ENCODE measurements at regions not wholly inside any gene's neighbourhood (a gene's known extent, or its start where the extent isn't known, plus 50 kb on each side); places are given as distances from the start of the nearest gene placed in this dataset.
"Not testable (repeated sequence)": the region's sequence is repeated elsewhere in the genome, so short reads cannot be mapped to it uniquely, and the experiment has no call there.

GRCh38 chr18:11511434-11512095, 97.8 kb upstream of the SLC35G4 start:
- no peak for DNase-seq (ENCODE audit: low read depth)

- no peak for DNase-seq (ENCODE audit: low read depth)
These were observed 102.5 kb upstream of the SLC35G4 start for GRCh38 chr18:11506856-11507255.

- DNase-seq (ENCODE audit: low read depth), result no peak
These were observed 103.4 kb upstream of the SLC35G4 start for GRCh38 chr18:11505993-11506392.

- DNase-seq (ENCODE audit: low read depth), result no peak
These were observed 104.4 kb upstream of the SLC35G4 start for GRCh38 chr18:11504962-11505361.

- peak; percentile 27 for DNase-seq (ENCODE audit: low read depth)
These were observed 107.0 kb upstream of the SLC35G4 start for GRCh38 chr18:11502368-11502767.

GRCh38 chr18:11501352-11501751, 108.0 kb upstream of the SLC35G4 start:
- DNase-seq (ENCODE audit: low read depth), result no peak

GRCh38 chr18:11500153-11501122, 109.0 kb upstream of the SLC35G4 start:
- DNase-seq (ENCODE audit: low read depth), result peak; percentile 94

GRCh38 chr18:11498821-11499220, 110.6 kb upstream of the SLC35G4 start:
- DNase-seq (ENCODE audit: low read depth), result no peak

GRCh38 chr18:11497585-11497984, 111.8 kb upstream of the SLC35G4 start:
- DNase-seq (ENCODE audit: low read depth), result peak; percentile 52

GRCh38 chr18:11496526-11497172, 112.7 kb upstream of the SLC35G4 start:
- DNase-seq (ENCODE audit: low read depth), result no peak

- DNase-seq (ENCODE audit: low read depth), result no peak
These were observed 114.0 kb upstream of the SLC35G4 start for GRCh38 chr18:11495441-11495840.

- no peak for DNase-seq (ENCODE audit: low read depth)
These were observed 115.3 kb upstream of the SLC35G4 start for GRCh38 chr18:11494107-11494506.

- DNase-seq (ENCODE audit: low read depth), result no peak
These were observed 120.0 kb upstream of the SLC35G4 start for GRCh38 chr18:11489266-11489899.

- DNase-seq (ENCODE audit: low read depth), result no peak
These were observed 121.2 kb upstream of the SLC35G4 start for GRCh38 chr18:11488175-11488574.

GRCh38 chr18:11487390-11487789, 122.0 kb upstream of the SLC35G4 start:
- DNase-seq (ENCODE audit: low read depth), result no peak

- DNase-seq (ENCODE audit: low read depth), result no peak
These were observed 127.1 kb upstream of the SLC35G4 start for GRCh38 chr18:11482271-11482670.

- no peak for DNase-seq (ENCODE audit: low read depth)
These were observed 128.7 kb upstream of the SLC35G4 start for GRCh38 chr18:11480692-11481091.

GRCh38 chr18:11479031-11479430, 130.4 kb upstream of the SLC35G4 start:
- DNase-seq (ENCODE audit: low read depth), result not testable (repeated sequence)

- DNase-seq (ENCODE audit: low read depth), result no peak
These were observed 138.5 kb upstream of the SLC35G4 start for GRCh38 chr18:11470941-11471340.

- DNase-seq (ENCODE audit: low read depth), result no peak
These were observed 140.8 kb upstream of the SLC35G4 start for GRCh38 chr18:11468617-11469016.

- DNase-seq (ENCODE audit: low read depth), result no peak
These were observed 141.3 kb upstream of the SLC35G4 start for GRCh38 chr18:11468120-11468519.

- no peak for DNase-seq (ENCODE audit: low read depth)
These were observed 141.8 kb upstream of the SLC35G4 start for GRCh38 chr18:11467611-11468010.

Data from Daoy (cell line).